A673 (cell line): ENCODE measurements at regions not wholly inside any gene's neighbourhood (a gene's known extent, or its start where the extent isn't known, plus 50 kb on each side); places are given as distances from the start of the nearest gene placed in this dataset.

Experiments
- BruUV-seq: library from RNA; stranded (reverse); fragments of 400-500 nt; replicated peaks from 2 replicates; lab custom pipeline; 2021; lab: Mats Ljungman, UMichigan
- CTCF ChIA-PET: fragments of 300-600 bp; sonication (Branson Sonifier 250); formaldehyde crosslinking; loops from one replicate; lab custom pipeline; 2022; ENCODE audit warnings: antibody characterized with exemption; lab: Charles Lee
- POLR2A ChIA-PET: fragments of 300-600 bp; sonication (Branson Sonifier 250); formaldehyde crosslinking; loops from one replicate; lab custom pipeline; 2022; ENCODE audit warnings: antibody characterized with exemption; ENCODE audit not compliant: low non-redundant PET; lab: Charles Lee
- DNase-seq: peaks from one replicate; pipeline ENCODE4 v3.0.0-alpha.2; 2015; ENCODE audit warnings: low spot score
- H3K27ac ChIP-seq: fragments of 200-600 bp; sonication (generic); 2 replicates; pipeline ENCODE4 v1.5.1; 2016; ENCODE audit warnings: mixed run types, low read depth, mild to moderate bottlenecking, mixed read lengths, antibody characterized with exemption, low read length; ENCODE audit not compliant: poor library complexity, severe bottlenecking
- H3K27me3 ChIP-seq: fragments of 200-600 bp; sonication (generic); replicated peaks from 2 replicates; pipeline ENCODE4 v1.6.1; 2017; ENCODE audit warnings: mixed run types, low read depth, mild to moderate bottlenecking, mixed read lengths, antibody characterized with exemption, low read length; ENCODE audit not compliant: insufficient read depth, poor library complexity
- H3K36me3 ChIP-seq: fragments of 200-600 bp; sonication (generic); 2 replicates; pipeline ENCODE4 v1.6.1; 2016; ENCODE audit warnings: mixed run types, mild to moderate bottlenecking, mixed read lengths, antibody characterized with exemption, low read length; ENCODE audit not compliant: insufficient read depth, poor library complexity, severe bottlenecking
- H3K4me1 ChIP-seq: fragments of 200-600 bp; sonication (generic); 2 replicates; pipeline ENCODE4 v1.6.1; 2017; ENCODE audit warnings: mixed run types, mild to moderate bottlenecking, mixed read lengths, antibody characterized with exemption, low read length; ENCODE audit not compliant: insufficient read depth, poor library complexity, severe bottlenecking
- H3K4me3 ChIP-seq: fragments of 200-600 bp; sonication (generic); 2 replicates; pipeline ENCODE4 v1.5.1; 2016; ENCODE audit warnings: low read depth, mixed run types, mild to moderate bottlenecking, mixed read lengths, low read length; ENCODE audit not compliant: poor library complexity, severe bottlenecking
- H3K9me3 ChIP-seq: fragments of 200-600 bp; sonication (generic); 2 replicates; pipeline ENCODE4 v1.6.1; 2016; ENCODE audit warnings: mixed run types, low read depth, mild to moderate bottlenecking, mixed read lengths, antibody characterized with exemption, low read length; ENCODE audit not compliant: poor library complexity, severe bottlenecking
- CTCF ChIP-seq: fragments of 300-800, 200-600 bp; sonication (generic); conservative IDR thresholded peaks from 2 replicates; pipeline ENCODE4 v1.5.1; 2017; ENCODE audit warnings: low read depth, mild to moderate bottlenecking, antibody characterized with exemption, low read length, moderate library complexity, mixed read lengths
- EZH2 ChIP-seq: fragments of 200-600 bp; sonication (generic); IDR thresholded peaks from 2 replicates; pipeline ENCODE4 v1.6.1; 2017; ENCODE audit warnings: borderline replicate concordance, low read depth, mild to moderate bottlenecking, mixed read lengths, antibody characterized with exemption, low read length; ENCODE audit not compliant: poor library complexity, severe bottlenecking
- intact Hi-C: fragments of 100-400 bp; cut with micrococcal nuclease; formaldehyde crosslinking; loops from one replicate; pipeline ENCODE4 v1.10.0; 2022; ENCODE audit not compliant: unreplicated experiment

- POLR2A ChIA-PET = no interaction called here
- H3K36me3 ChIP-seq = no peaks in the 10 kb centered on the region
- H3K27me3 ChIP-seq = peaks cover 12% of the 10 kb centered on the region
- TF ChIP-seq CTCF (no peak), EZH2 (no peak)
- BruUV-seq = no TSS peak
- intact Hi-C loops = no loop called here
- H3K4me3 ChIP-seq = no peak overlapping the region
- CTCF ChIA-PET = no interaction called here
- DNase-seq = no peak
- no peak overlapping the region for H3K27ac ChIP-seq
- H3K4me1 ChIP-seq = no peaks in the 10 kb centered on the region
- H3K9me3 ChIP-seq = no peaks in the 10 kb centered on the region
Observed at GRCh38 chr10:118401708-118402193, 59.6 kb upstream of the FAM204A start.

GRCh38 chr10:118397391-118397790 lies 55.3 kb upstream of the FAM204A start:
- Histone ChIP-seq H3K9me3 (no peaks in the 10 kb centered on the region), H3K27ac (no peak overlapping the region), H3K4me3 (no peak overlapping the region), H3K4me1 (no peaks in the 10 kb centered on the region), H3K27me3 (no peaks in the 10 kb centered on the region), H3K36me3 (no peaks in the 10 kb centered on the region)
- TF ChIP-seq EZH2 (no peak), CTCF (no peak)
- DNase-seq = no peak
- ChIA-PET POLR2A (no interaction called here), CTCF (no interaction called here)
- intact Hi-C loops = no loop called here
- BruUV-seq = no TSS peak

- H3K36me3 ChIP-seq = no peaks in the 10 kb centered on the region
- H3K4me1 ChIP-seq = no peaks in the 10 kb centered on the region
- ChIA-PET POLR2A (no interaction called here), CTCF (no interaction called here)
- H3K27me3 ChIP-seq = no peaks in the 10 kb centered on the region
- no peak for DNase-seq
- H3K4me3 ChIP-seq = no peak overlapping the region
- H3K9me3 ChIP-seq = no peaks in the 10 kb centered on the region
- no TSS peak for BruUV-seq
- no peak overlapping the region for H3K27ac ChIP-seq
- TF ChIP-seq CTCF (no peak), EZH2 (no peak)
- intact Hi-C loops = no loop called here
Observed at GRCh38 chr10:118395947-118396346, 53.8 kb upstream of the FAM204A start.
